ENCODE measurements at regions not wholly inside any gene's neighbourhood (a gene's known extent, or its start where the extent isn't known, plus 50 kb on each side); places are given as distances from the start of the nearest gene placed in this dataset.

DNA sequence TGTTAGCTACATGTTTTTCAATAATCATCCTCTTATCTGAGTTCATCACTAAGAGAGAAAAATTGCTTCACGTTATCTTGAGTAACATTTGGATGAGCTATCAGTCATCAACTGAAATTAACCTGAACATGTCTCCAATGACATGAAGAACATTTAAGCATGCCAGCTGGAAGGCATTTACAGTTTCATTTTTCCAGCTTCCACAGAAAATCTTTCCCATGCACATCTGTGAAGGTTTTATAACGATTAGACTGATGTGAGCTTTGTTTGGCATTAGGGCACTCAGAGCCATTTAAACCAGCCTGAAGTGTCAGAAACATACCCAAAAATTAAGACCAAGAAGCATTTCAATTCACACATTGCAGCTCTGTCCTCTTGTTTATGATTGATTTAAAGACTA lies 235.8 kb upstream of the ARHGEF26 start:
- no peak overlapping the region for H3K4me3 ChIP-seq (ENCODE audit: low read depth, low read length)
- TF ChIP-seq, protein P1, sequence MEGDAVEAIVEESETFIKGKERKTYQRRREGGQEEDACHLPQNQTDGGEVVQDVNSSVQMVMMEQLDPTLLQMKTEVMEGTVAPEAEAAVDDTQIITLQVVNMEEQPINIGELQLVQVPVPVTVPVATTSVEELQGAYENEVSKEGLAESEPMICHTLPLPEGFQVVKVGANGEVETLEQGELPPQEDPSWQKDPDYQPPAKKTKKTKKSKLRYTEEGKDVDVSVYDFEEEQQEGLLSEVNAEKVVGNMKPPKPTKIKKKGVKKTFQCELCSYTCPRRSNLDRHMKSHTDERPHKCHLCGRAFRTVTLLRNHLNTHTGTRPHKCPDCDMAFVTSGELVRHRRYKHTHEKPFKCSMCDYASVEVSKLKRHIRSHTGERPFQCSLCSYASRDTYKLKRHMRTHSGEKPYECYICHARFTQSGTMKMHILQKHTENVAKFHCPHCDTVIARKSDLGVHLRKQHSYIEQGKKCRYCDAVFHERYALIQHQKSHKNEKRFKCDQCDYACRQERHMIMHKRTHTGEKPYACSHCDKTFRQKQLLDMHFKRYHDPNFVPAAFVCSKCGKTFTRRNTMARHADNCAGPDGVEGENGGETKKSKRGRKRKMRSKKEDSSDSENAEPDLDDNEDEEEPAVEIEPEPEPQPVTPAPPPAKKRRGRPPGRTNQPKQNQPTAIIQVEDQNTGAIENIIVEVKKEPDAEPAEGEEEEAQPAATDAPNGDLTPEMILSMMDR (IDR thresholded peaks at IDR 0.05; ENCODE audit: borderline replicate concordance, insufficient read depth, low read depth, low read length): no peak

DNA sequence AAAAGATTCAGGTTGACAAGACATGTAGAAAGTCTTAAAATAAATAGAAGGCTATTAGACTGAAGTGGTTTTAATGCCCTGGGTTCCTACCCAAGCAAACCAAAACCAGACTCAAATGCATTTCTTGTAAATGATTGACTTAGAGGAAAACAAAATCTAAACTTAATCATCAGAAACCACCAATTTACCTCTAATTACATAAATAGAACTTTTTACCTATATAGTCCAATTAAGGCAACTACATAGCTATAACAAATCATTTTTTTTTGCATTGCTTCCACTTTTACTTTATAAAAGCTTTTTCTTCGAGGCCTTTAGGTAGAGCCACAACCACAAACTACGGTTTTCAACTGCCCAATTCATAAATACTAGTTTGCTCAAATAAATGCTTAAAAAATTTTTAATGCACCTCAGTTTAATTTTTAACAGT lies 231.3 kb upstream of the ARHGEF26 start:
- no peak overlapping the region for H3K4me3 ChIP-seq (ENCODE audit: low read depth, low read length)
- TF ChIP-seq, protein P1 (IDR thresholded peaks at IDR 0.05; ENCODE audit: borderline replicate concordance, insufficient read depth, low read depth, low read length): no peak

DNA sequence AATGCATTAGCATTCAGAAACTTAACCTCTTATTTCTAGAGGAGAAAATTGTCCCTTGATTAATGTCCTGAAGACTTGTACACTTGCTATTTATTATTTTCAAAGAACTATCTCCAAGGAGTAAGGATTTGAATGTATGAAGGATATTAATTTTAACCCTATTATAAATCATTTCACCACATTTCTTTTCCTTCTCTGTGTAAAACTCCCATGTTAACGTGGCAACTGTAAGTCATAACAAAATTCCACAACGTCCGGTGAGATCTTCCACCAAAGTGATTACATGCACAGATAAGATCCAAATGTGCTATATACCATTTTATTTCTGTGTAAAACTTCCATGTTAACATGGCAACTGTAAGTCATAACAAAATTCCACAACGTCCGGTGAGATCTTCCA lies 229.1 kb upstream of the ARHGEF26 start:
- TF ChIP-seq, protein P1 (IDR thresholded peaks at IDR 0.05; ENCODE audit: borderline replicate concordance, insufficient read depth, low read depth, low read length): no peak
- no peak overlapping the region for H3K4me3 ChIP-seq (ENCODE audit: low read depth, low read length)

DNA sequence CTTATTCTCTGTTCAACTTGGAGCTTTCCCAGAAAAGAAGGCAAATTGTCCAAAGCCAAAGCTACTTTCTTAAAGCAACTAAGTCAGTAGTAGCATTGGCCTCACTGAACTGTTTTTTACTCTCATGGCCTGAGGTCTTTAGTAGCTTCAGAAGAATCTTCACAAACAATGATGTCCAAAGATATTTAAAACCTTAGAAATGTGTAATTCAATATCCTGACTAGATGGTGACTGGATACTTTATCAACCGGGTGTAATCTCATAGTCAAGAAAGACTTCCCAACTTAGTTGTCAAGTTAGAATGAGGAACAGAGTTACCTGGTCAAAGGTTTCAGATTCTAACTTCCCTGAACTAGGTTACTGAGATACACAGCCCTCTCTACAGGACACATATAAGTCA lies 226.3 kb upstream of the ARHGEF26 start:
- TF ChIP-seq, protein P1 (IDR thresholded peaks at IDR 0.05; ENCODE audit: borderline replicate concordance, insufficient read depth, low read depth, low read length): no peak
- no peak overlapping the region for H3K4me3 ChIP-seq (ENCODE audit: low read depth, low read length)

DNA sequence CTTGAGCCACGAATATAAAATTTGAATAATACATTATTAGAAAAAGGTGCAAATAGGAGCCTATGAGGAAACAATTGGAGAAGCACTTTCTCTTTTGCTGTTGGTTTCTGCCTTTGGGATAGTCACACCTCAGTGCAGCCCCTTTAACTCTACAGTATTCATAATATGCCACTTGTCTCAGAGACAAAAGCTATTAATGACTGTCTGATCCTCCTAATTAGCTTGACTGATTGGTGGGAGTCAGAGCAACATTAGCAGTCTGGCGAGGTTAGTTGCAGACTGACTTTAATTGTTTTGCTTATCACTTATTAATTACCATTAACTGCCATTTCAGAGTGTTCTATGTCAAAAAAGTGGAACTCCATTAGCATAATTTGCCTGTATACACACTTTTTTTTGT lies 225.0 kb upstream of the ARHGEF26 start:
- no peak overlapping the region for H3K4me3 ChIP-seq (ENCODE audit: low read depth, low read length)
- TF ChIP-seq, protein P1 (IDR thresholded peaks at IDR 0.05; ENCODE audit: borderline replicate concordance, insufficient read depth, low read depth, low read length): no peak

DNA sequence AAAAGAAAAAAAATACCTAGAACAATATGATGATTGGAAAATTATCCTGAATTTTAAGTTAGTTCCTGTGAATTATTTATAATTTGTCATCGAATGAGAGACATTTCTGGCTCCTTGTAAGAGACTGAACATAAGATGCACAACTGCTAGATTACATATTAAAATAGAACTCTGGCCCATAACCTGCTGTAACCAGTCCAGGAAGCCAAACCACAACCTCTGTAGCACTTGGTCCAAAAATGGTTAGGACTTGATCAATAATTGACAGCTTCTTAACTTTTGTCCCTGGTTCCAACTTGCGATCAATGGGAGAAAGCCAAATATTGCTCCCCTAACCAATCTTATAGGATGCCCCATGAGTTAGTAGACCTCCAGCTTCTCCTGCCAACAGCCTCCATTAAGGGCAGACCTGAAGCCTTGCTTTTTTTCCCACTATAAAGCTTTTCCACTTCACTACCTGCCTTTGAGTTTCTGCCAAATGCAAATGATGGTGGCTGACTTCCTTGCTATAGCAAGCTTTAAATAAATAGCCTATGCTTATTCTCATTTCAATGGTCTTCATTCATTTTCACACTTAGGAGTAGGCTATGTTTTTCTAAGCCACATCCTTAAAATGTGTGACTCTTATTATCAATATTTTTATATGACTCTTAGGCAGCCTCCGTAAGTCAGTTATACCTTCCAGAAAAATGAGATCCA lies 224.0 kb upstream of the ARHGEF26 start:
- TF ChIP-seq, protein P1 (IDR thresholded peaks at IDR 0.05; ENCODE audit: borderline replicate concordance, insufficient read depth, low read depth, low read length): no peak
- no peak overlapping the region for H3K4me3 ChIP-seq (ENCODE audit: low read depth, low read length)

DNA sequence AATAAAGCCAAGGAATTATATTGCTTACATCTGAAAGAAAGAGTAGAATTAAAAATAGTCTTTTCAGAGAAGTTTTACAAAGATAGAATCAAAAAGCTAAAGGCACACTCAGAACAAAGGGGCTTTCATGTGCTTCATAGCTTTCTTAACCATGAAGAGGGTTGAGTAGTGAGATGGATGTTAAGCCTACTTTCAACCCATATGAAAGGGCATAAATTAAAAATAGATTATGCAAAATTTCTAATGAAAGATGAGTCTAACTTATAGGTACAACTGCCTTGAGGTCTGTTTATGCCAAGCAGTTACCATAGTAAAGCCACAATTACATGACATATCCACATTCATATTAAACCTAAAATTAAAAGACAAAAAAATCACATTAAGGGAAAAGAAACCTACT lies 223.3 kb upstream of the ARHGEF26 start:
- no peak overlapping the region for H3K4me3 ChIP-seq (ENCODE audit: low read depth, low read length)
- TF ChIP-seq, protein P1 (IDR thresholded peaks at IDR 0.05; ENCODE audit: borderline replicate concordance, insufficient read depth, low read depth, low read length): no peak

Measured in GM12875 (cell line).